Vagina (tissue), 2 donors: ENCODE measurements at regions not wholly inside any gene's neighbourhood (a gene's known extent, or its start where the extent isn't known, plus 50 kb on each side); places are given as distances from the start of the nearest gene placed in this dataset.

Experiments used
- DNase-seq, 2 donors: peaks; one replicate each; pipeline ENCODE4 v3.0.0-alpha.2; 2017; ENCODE audit errors: extremely low spot score in 2 of 2
- H3K27ac ChIP-seq: fragments of 200-600 bp; sonication (generic); one replicate; pipeline ENCODE4 v1.5.1; 2019
- H3K27me3 ChIP-seq: fragments of 200-600 bp; sonication (generic); one replicate; pipeline ENCODE4 v1.5.1; 2019
- H3K36me3 ChIP-seq, 2 donors: fragments of 200-600 bp; sonication (generic); one replicate each; pipeline ENCODE4 v1.5.1; 2017 to 2019
- H3K4me1 ChIP-seq: fragments of 200-600 bp; sonication (generic); one replicate; pipeline ENCODE4 v1.5.1; 2019
- H3K4me3 ChIP-seq, 2 donors: fragments of 200-600 bp; sonication (generic); 1 replicate in 1 of 2; 2 replicates in 1 of 2; pipeline ENCODE4 v1.5.1; 2016 to 2019
- H3K9me3 ChIP-seq: fragments of 200-600 bp; sonication (generic); one replicate; pipeline ENCODE4 v1.5.1; 2019
- CTCF ChIP-seq, 3 experiments: fragments of 450-650 bp in 2 of 3; fragments of 200-600 bp in 1 of 3; sonication (generic) in 1 of 3; IDR thresholded peaks; one replicate each; pipeline ENCODE4 v1.5.1; 2017 to 2019; ENCODE audit warnings: antibody characterized with exemption in 3 of 3, mild to moderate bottlenecking in 2 of 3, moderate library complexity in 2 of 3
- POLR2A ChIP-seq, 2 donors: fragments of 450-650 bp; IDR thresholded peaks; one replicate each; pipeline ENCODE4 v1.6.1; 2017; ENCODE audit warnings: antibody characterized with exemption in 2 of 2, mild to moderate bottlenecking in 2 of 2, moderate library complexity in 2 of 2
- POLR2AphosphoS5 ChIP-seq, 2 donors: sonication (generic); formaldehyde crosslinking; IDR thresholded peaks; one replicate each; pipeline ENCODE4 v1.9.0; 2017; ENCODE audit warnings: antibody characterized with exemption in 2 of 2, mild to moderate bottlenecking in 2 of 2, low read depth in 1 of 2; ENCODE audit not compliant: insufficient read depth in 1 of 2
- intact Hi-C: fragments of 100-400 bp; cut with DNase I; formaldehyde crosslinking; loops from one replicate; pipeline ENCODE4 v1.15.1; 2023

- Histone ChIP-seq H3K4me3 (no peak overlapping the region), H3K9me3 (no peaks in the 10 kb centered on the region), H3K36me3 (no peaks in the 10 kb centered on the region), H3K27me3 (no peaks in the 10 kb centered on the region), H3K4me1 (no peaks in the 10 kb centered on the region), H3K27ac (no peak overlapping the region)
- DNase-seq, result peak in 1 of 2 donors; percentile 64
- intact Hi-C loops, result no loop called here
- TF ChIP-seq POLR2A (IDR thresholded peaks at IDR 0.05), result no peak
- TF ChIP-seq CTCF (IDR thresholded peaks at IDR 0.05), result no peak
- TF ChIP-seq POLR2AphosphoS5 (IDR thresholded peaks at IDR 0.05; ENCODE audit: insufficient read depth in 1 of 2, low read depth in 1 of 2), result no peak
These were observed 490.7 kb downstream of the EIPR1 start for GRCh38 chr2:2886922-2887321.

- Histone ChIP-seq H3K4me3 (no peak overlapping the region), H3K9me3 (no peaks in the 10 kb centered on the region), H3K27me3 (no peaks in the 10 kb centered on the region), H3K27ac (no peak overlapping the region), H3K4me1 (peaks cover 13% of the 10 kb centered on the region), H3K36me3 (no peaks in the 10 kb centered on the region)
- intact Hi-C loops, result no loop called here
- peak in 1 of 2 donors; percentile 77 for DNase-seq
- no peak for TF ChIP-seq POLR2AphosphoS5 (IDR thresholded peaks at IDR 0.05; ENCODE audit: insufficient read depth in 1 of 2, low read depth in 1 of 2)
These were observed 496.1 kb downstream of the EIPR1 start for GRCh38 chr2:2881499-2881898.

- H3K27ac ChIP-seq, result no peak overlapping the region
- DNase-seq, result peak in 1 of 2 donors; percentile 77
- no peaks in the 10 kb centered on the region for H3K36me3 ChIP-seq
- TF ChIP-seq POLR2AphosphoS5 (IDR thresholded peaks at IDR 0.05; ENCODE audit: insufficient read depth in 1 of 2, low read depth in 1 of 2) (no peak), POLR2A (IDR thresholded peaks at IDR 0.05) (no peak), CTCF (IDR thresholded peaks at IDR 0.05) (no peak)
- H3K9me3 ChIP-seq, result no peaks in the 10 kb centered on the region
- no peaks in the 10 kb centered on the region for H3K27me3 ChIP-seq
- H3K4me1 ChIP-seq, result peaks cover 15% of the 10 kb centered on the region
- no peak overlapping the region for H3K4me3 ChIP-seq
- intact Hi-C loops, result no loop called here
These were observed 496.7 kb downstream of the EIPR1 start for GRCh38 chr2:2880938-2881337.

- intact Hi-C loops, result no loop called here
- DNase-seq, result peak in 1 of 2 donors; percentile 85
- Histone ChIP-seq H3K9me3 (no peaks in the 10 kb centered on the region), H3K36me3 (no peaks in the 10 kb centered on the region), H3K4me3 (no peak overlapping the region), H3K27me3 (no peaks in the 10 kb centered on the region), H3K27ac (no peak overlapping the region), H3K4me1 (peaks cover 15% of the 10 kb centered on the region)
- TF ChIP-seq CTCF (IDR thresholded peaks at IDR 0.05) (no peak), POLR2A (IDR thresholded peaks at IDR 0.05) (no peak), POLR2AphosphoS5 (IDR thresholded peaks at IDR 0.05; ENCODE audit: insufficient read depth in 1 of 2, low read depth in 1 of 2) (no peak)
These were observed 497.8 kb downstream of the EIPR1 start for GRCh38 chr2:2879781-2880180.

GRCh38 chr2:2879071-2879470, 498.5 kb downstream of the EIPR1 start:
- H3K4me1 ChIP-seq, result peaks cover 15% of the 10 kb centered on the region
- H3K36me3 ChIP-seq, result no peaks in the 10 kb centered on the region
- no peaks in the 10 kb centered on the region for H3K27me3 ChIP-seq
- no peak overlapping the region for H3K27ac ChIP-seq
- intact Hi-C loops, result no loop called here
- peak in 1 of 2 donors; percentile 55 for DNase-seq
- TF ChIP-seq CTCF (IDR thresholded peaks at IDR 0.05) (no peak), POLR2A (IDR thresholded peaks at IDR 0.05) (no peak), POLR2AphosphoS5 (IDR thresholded peaks at IDR 0.05; ENCODE audit: insufficient read depth in 1 of 2, low read depth in 1 of 2) (no peak)
- no peaks in the 10 kb centered on the region for H3K9me3 ChIP-seq
- H3K4me3 ChIP-seq, result no peak overlapping the region
